Cerebellar nuclear complex (tissue), 1 donor: ENCODE measurements at regions not wholly inside any gene's neighbourhood (a gene's known extent, or its start where the extent isn't known, plus 50 kb on each side); places are given as distances from the start of the nearest gene placed in this dataset.

Source experiments
- DNase-seq, 2 experiments: peaks; one replicate each; lab custom pipeline; 2025; lab: John Stamatoyannopoulos, UW

DNA sequence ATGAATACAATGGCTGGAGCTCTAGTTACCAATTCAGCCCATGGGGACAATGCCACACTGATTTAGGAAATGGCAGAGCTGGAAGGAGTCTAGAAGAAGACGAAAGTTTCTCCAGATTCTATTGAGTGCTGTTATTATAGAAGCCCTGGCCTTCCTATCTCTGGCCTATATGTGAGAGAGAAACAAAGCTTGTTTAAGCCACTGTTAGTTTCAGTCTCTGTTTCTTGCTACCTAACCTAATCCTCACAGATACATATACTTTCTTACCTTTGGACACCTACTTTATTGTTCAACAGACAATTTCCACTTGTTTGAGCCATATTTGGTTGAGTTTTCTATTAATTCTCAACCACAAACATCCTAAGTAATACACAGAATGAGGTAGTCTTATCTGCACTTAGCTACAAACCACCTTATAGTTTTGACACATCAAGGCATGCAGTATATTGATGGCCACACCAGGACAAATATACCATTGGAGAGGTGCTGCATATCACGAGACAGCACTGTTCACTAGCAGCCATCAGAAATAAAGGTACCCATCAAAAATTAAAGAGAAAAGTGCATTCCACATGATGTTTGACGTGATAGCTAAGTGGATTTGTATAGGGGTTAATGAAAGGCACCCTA is 190.2 kb downstream of the SMIM20 start:
- no peak for DNase-seq

DNA sequence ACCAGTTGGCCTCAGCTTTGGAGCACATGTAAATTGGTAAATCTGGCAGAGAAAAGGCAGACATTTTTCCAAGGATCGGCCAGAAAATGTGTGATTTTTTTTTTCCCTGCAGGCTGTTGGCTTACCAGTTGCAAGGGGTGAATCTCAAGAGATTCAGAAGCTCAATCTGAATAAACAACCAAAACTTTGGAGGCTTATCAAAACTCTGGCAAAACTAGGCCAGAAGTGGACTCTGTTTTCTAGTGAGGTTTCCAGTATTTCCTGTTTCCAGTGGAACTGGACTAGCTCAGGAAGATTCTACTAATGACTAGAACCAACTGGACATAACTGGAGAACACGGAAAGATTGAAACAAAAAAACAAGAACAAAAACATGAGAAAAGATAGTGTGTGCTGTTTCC is 191.3 kb downstream of the SMIM20 start:
- no peak for DNase-seq

DNA sequence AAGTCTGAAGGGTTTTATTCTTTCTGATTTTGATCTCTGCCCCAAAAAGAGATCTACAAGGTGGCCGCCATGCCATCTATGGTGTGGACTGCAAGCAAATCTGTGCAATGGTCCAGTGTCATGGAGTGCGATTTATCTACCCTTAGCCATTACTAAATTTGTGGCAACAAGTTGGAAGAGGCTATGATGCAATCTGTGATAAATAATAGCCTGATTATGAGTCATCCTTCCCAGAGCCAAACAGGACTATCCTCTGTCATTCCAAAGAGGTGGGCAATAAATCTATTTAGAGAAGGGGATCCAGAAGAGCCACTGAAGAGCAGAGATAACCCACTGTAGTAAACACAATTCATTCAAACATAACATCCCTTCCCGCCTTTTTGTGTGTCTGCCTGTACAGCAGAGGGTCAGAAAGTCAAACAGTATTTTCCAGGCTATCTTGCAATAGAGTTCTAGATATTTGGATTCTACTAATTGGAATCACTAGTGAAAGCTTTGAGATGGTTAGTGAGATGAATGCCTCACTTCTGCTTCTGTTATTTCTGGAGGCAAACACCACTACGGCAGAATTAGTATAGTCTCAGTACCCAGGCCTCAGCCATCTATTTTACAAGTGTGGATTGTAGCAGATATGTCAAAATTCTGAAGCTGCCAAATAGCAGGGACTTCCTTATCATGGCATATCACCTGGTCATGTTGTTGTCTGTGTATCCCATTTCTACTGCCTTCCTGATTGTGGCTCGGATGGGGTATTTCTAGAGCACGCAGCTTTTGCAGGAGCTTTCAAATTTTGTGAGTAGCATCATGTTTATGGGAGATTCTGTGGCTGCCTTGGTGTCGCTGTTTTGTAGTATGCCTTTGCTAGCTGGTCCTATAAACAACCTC is 192.0 kb downstream of the SMIM20 start:
- no peak for DNase-seq

- no peak for DNase-seq
These were observed 192.8 kb downstream of the SMIM20 start for GRCh38 chr4:26106776-26107175.

GRCh38 chr4:26108054-26108453 is 194.0 kb downstream of the SMIM20 start:
- DNase-seq, result no peak

GRCh38 chr4:26110493-26110892 is 196.5 kb downstream of the SMIM20 start:
- no peak for DNase-seq

DNA sequence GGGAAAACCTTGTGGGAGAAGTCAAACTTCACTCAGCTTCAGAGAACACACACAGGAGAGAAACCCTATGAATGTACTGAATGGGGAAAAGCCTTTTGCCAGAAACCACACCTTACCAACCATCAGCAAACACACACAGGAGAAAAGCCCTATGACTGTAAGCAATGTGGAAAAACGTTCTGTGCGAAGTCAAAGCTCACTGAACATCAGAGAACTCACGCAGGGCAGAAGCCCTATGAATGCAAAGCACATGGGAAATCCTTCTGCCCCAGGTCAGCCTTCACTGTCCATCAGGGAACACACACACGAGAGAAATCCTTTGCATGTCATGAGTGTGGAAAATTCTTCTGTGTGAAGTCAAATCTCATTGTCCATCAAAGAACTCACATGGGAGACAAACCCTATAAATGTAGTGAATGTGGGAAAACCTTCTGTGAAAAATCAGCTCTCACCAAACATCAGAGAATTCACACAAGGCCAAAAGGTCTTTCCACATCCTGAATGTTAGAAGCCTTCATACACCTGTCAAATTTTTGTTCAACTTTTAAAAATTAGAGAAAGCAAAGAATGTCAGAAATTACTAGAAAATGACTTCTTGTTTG is 199.4 kb downstream of the SMIM20 start:
- no peak for DNase-seq

DNA sequence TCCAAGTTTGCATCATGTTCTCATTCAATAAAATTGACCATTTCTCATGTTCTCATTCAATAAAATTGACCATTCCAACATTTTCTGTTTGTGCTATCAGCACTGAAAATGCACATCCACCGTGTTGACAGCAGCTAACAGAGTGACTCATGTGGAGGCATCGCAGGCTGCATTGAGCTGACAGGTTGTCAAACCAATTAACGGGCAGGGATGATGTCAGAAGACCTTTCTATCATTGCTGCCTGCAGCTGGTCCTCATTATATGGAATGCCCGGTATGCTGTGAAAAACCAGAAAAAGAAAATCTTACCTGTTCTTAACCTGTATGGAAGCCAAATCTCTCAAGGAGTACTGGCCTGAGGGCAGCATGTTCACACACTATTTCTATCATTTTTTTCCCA is 202.0 kb downstream of the SMIM20 start:
- no peak for DNase-seq

- no peak for DNase-seq
These were observed 200.6 kb upstream of the RBPJ start for GRCh38 chr4:26120098-26120825.

- no peak for DNase-seq
These were observed 198.1 kb upstream of the RBPJ start for GRCh38 chr4:26122690-26123089.

DNA sequence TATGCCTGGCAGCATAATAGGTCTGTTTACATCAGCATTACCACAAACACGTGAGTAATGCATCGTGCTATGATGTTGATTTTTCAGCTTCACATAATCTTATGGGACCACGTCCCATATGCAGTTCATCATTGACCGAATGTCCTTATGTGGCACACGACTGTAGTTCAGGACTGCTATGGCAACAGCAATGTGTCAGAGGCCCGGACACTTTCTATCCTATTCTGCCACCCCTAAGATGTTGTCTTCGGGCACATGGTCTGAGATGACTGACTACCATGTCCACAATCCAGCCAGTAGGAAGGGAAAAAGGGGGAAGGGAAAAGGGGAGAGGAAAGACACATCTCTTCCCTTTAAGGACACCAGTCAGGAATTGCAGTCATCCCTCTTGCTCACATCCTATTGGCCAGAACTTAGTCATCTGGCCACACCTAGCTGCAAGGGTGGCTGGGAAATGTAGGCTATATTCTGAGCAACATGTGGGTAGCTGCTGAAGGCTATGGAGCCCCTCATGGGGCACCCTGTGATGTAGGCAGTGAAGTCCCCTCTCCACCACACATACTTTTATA is 196.0 kb upstream of the RBPJ start:
- no peak for DNase-seq

DNA sequence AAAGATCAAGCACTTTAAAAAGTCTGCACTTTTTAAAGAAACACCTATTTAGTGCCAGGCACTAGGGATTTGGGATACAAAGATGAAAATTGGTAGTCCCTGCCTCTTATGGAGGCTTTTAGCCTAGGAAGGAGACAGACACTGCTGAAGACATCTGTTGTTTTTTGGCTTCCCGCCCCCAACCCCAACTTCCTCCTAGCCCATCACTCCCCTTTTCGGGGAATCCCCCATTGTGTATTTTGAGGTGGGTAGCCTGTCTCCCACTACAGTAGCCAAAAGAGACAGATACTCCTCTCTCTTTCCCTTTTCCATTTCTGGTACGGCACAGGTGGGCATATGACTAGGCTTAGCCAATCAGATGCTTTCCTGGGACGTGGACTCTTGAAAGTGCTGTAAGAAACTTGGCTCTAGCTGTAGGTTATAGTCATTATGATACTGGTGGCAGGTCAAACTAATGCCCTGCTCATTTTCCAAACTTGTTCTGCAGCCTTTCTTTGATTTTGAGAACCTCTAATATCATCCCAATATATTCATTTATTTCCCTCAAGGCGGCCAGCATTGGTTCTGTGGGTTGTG is 194.6 kb upstream of the RBPJ start:
- no peak for DNase-seq

- no peak for DNase-seq
These were observed 193.8 kb upstream of the RBPJ start for GRCh38 chr4:26126994-26127393.

DNA sequence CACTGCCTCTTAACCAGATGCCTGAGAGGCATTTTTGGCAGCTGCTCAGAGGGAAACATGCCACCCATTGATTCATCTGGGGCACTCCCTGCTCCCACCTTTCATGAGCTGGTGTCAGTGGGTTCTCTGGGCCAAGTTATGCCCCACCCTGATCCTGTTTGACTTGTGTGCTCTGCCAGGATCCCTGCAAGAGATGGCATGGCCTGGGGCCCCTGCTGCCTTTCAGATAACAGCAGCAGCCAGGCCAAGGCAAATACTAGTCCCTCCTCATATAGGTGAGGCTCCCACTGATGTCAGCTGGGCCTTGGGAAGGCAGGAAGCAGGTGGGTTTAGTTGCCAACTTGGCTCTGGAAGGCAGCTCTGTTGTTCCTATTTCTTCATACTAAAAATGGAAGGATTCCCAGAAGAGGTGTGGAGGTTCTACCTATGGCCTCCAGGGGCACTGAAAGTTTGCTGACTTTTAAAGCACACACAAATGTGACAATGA is 192.9 kb upstream of the RBPJ start:
- DNase-seq, result no peak

- DNase-seq, result no peak
These were observed 190.6 kb upstream of the RBPJ start for GRCh38 chr4:26130173-26130572.

GRCh38 chr4:26130841-26131432 is 189.9 kb upstream of the RBPJ start:
- DNase-seq, result no peak

GRCh38 chr4:26131711-26132110 is 189.1 kb upstream of the RBPJ start:
- DNase-seq, result no peak

DNA sequence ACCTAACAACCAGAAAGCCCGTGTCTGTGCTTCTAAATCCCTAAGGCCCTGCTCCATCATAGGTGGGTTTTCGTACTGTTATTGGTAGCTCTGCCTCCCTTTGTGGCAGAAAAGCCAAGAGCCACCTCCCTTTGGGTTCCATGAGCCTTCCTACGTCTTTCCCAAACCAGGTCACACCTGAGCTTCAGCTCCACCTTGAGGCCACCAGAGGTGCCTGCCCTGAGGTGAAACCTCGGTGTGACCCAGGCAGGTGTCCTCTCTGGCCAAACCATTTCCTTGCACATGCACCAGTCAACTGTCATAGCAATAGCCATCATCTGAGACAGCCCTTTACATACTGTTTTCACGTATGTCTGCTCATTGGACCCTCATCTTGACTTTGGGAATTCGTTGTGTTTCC is 188.0 kb upstream of the RBPJ start:
- no peak for DNase-seq

DNA sequence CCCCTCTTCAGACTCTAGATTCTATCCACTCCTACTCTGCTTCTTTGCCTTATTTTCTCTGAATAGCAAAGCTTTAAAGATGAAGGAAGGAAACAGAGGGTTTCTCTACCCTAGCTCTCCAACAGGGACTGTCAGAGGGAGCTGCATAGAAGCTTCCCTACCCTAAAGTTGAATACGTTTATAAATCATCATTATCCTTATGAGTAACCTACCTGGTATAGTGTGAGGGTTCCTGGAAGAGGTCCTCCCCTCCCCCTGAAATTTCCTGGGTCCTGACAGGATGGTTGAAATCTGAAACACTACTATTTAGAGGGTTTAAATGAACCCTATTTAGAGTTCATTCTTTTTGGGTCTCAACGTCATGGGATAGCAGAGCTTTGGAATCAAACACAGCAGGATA is 187.0 kb upstream of the RBPJ start:
- no peak for DNase-seq

DNA sequence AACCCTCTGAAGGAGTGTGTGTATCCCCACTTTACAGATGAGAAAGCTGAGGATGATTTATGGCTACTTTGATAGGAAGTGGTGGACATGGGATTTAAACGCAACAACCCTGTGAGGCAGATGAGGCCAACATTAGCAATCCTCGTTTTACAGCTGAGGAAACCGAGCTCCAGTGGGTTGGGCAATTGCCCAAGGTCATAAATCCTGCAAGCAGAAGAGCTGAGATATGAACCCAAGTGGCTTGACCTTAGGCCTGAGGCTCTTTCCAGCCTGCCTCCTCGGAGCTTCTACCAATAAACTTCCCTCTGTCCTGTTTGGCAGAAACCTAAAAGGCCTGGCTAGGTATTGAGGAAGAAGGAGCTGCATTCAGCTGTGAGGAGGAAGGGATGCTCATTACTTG is 185.5 kb upstream of the RBPJ start:
- no peak for DNase-seq

GRCh38 chr4:26136615-26137014 is 184.2 kb upstream of the RBPJ start:
- no peak for DNase-seq
